ENCODE measurements at regions not wholly inside any gene's neighbourhood (a gene's known extent, or its start where the extent isn't known, plus 50 kb on each side); places are given as distances from the start of the nearest gene placed in this dataset.
"Not testable (repeated sequence)": the region's sequence is repeated elsewhere in the genome, so short reads cannot be mapped to it uniquely, and the experiment has no call there.

GRCh38 chr11:112310848-112311247 lies 50.2 kb upstream of the PLET1 start:
- no peak for DNase-seq (ENCODE audit: low read depth in 2 of 2)

DNA sequence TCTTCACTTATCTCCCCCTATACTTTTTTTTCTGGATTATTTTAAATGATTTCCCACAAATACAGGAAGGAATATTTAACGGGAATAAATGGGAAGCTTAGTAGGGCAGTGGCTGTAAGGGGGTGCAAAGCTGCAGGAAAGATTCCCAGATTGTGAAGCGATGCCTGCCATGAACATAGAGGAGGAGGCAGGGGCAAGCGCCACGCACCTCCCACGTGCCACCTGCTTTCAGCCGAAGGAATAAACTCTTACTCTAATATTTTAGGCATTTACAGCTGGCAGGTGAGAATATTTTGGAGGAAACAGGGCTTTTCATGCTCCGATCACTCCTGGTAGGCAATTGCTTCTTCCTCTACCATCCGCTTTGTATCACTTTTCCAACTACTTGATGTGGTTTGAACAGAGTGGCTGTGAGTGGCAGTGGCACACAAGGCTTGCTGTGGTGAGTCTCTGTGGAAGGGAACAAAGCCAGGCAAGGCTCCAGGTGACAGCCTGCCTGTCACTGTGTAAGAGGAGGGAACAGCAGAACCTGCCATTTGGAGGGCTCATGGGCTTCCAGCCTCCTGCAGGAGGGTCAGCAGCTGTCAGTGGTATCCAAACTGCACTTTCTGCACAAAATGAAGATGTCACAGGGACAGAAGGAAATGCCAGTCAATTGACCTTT lies 54.5 kb upstream of the PLET1 start:
- no peak for DNase-seq (ENCODE audit: low read depth in 2 of 2)

DNA sequence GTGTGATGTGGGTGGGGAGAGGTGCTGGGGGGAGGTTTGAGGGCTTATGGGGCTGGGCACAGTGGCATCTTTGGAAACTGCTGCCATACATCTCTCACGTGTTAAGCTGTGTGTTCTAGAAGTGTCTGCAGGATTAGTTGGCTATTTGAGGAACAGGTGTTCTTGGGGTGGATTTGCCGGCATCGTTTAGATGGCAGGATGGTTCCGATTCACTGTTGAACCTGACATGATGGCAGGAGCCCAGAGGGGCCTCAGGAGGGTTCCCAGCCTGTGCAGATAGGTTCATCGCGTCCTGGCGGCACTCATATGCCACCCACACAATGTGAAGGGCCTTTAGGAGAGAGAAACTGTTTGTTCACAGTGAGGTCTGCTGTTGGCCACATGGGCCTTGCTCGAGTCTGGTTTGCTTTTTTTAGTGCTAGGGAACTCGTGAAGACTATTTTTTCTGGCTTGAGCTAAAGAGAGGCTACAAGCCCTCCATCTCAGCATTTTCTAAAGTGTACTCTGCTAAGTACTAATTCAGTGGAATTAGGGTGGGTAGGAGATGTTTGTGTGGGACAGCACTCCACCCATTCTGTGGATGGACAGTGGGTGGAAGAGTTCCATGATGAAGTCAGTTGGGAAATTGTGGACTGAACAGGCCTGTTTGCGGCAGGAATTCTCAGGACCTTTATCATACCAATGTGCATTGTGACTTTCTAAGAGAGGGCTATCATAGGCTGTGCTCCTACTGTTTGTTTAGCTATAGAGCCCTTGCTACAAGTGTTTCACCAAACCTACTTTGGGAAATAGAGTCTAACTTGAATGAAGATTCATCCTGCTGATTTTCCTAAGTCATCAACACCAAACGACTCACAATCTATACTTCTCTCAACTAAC lies 55.4 kb upstream of the PLET1 start:
- DNase-seq (ENCODE audit: low read depth in 2 of 2): no peak

DNA sequence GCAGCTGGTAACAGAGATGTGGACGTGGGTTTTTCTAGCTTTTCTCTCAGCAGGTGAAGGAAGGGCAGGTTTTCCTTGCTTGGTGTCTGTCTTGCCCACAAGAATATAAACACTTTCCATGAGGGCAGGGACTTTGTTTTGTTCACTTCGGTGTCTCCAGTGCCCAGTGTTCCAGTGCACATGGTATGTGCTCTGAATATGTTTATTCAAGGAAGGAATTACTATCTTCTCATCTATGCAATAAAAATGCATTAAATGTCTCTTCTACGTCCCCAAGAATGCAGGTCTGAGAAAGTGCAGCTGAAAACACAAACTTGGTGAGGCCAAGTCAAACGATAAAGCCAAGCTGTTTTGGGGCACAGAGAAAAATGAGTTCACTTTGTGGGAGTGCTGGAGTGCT lies 56.3 kb upstream of the PLET1 start:
- DNase-seq (ENCODE audit: low read depth in 2 of 2): no peak

- DNase-seq (ENCODE audit: low read depth in 2 of 2): peak; percentile 94 to 95
These were observed 57.5 kb upstream of the PLET1 start for GRCh38 chr11:112318184-112318591.

DNA sequence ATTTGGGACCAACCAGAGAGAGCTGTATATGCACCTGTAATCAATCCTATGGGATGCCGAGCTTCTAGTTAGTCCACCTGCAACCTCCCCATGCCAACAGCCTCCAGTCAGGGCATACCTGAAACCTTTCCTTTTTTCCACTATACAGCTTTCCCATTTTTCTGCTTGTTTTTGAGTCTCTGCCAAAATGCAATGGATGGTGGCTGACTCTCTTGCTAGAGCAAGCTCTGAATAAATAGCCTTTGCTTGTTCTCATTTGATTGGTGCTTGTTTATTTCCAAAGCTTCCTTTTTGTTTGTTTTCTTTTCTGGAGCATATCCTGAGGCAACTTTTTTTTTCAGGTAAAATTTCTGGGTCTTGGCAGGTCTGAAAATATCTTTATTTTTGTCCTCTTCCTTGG lies 58.0 kb upstream of the PLET1 start:
- no peak for DNase-seq (ENCODE audit: low read depth in 2 of 2)

DNA sequence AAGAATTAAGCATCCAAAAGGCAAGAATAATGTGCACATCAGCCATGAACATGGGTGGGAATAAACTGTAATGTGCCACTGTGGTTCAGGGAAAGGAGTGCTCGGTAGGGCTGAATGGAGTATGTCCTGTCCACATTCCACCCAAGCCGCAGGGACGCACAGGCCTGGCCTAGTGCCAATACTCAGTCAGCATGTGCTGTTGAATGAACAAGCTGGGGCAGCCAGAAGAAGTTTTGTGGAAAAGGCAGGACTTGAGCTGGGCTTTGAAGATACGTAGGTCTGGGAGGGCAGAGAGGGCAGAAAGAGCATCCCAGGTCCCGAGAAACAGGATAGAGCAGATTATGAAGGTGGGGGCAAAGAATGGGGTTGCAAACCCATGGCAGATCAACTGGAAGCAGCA lies 60.0 kb upstream of the PLET1 start:
- DNase-seq (ENCODE audit: low read depth in 2 of 2): peak; percentile 73 to 74

GRCh38 chr11:112321501-112322172 lies 61.0 kb upstream of the PLET1 start:
- DNase-seq (ENCODE audit: low read depth in 2 of 2): peak; percentile 70 to 72

GRCh38 chr11:112322173-112322790 lies 61.6 kb upstream of the PLET1 start:
- no peak for DNase-seq (ENCODE audit: low read depth in 2 of 2)

- no peak for DNase-seq (ENCODE audit: low read depth in 2 of 2)
These were observed 73.7 kb upstream of the PLET1 start for GRCh38 chr11:112334381-112334780.

- DNase-seq (ENCODE audit: low read depth in 2 of 2): no peak
These were observed 75.8 kb upstream of the PLET1 start for GRCh38 chr11:112336356-112336886.

GRCh38 chr11:112339566-112339965 lies 78.9 kb upstream of the PLET1 start:
- DNase-seq (ENCODE audit: low read depth in 2 of 2): no peak

DNA sequence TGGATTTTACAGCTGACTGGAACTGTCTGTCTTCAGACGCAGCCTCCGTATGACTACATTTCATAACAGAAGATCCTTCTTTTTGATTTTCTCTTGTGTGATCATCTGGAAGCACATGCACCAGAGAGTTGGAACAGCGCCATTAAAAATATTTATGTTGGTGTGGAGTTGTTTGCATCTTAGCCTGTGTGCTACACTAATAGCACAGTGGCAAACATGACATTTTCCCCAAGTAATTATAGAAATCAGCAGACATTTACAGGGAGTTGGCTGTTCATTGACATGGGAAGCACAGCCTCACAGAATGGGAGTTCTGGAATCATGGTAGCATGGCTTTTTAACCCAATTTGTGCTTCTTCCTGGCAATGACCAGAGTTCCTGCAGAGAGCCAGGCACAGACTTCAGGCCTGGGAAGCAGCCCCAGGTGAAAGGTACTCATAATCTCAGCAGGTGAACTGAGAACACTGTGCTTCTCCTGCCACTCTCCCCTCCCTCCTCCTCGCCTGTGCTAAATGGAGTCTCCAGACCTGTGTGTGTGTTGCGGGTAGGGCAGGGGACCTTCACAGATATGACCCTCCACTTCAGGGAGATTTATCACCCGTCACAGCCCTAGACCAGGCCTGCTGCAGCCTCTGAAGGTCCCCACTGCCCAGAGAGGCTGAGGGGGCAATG lies 82.8 kb upstream of the PLET1 start:
- DNase-seq (ENCODE audit: low read depth in 2 of 2): no peak

- no peak for DNase-seq (ENCODE audit: low read depth in 2 of 2)
These were observed 83.4 kb upstream of the PLET1 start for GRCh38 chr11:112344040-112344413.

- no peak for DNase-seq (ENCODE audit: low read depth in 2 of 2)
These were observed 84.5 kb upstream of the PLET1 start for GRCh38 chr11:112345166-112345565.

GRCh38 chr11:112345706-112346105 lies 85.0 kb upstream of the PLET1 start:
- no peak for DNase-seq (ENCODE audit: low read depth in 2 of 2)

DNA sequence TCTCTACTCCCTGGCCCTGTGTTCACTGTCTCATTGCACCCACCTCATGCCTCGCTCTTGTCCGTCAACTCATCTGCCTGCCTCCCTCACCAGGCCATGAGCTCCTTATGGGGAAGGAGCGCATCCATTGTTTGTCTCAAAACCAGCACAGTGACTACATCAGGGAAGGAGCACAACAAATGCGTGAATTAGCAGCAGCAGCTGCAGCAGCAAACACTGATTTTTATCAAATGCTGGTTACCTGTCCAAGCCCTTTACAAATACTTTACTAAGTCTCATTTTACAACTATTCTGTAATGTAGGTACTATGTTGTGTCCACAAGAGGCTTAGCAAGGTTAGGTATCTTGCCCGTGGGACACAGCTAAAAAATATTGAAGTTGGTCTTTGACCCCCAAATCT lies 85.9 kb upstream of the PLET1 start:
- no peak for DNase-seq (ENCODE audit: low read depth in 2 of 2)

GRCh38 chr11:112348480-112349029 lies 87.9 kb upstream of the PLET1 start:
- DNase-seq (ENCODE audit: low read depth in 2 of 2): no peak

GRCh38 chr11:112351423-112351822 lies 90.8 kb upstream of the PLET1 start:
- DNase-seq (ENCODE audit: low read depth in 2 of 2): not testable (repeated sequence)

- no peak for DNase-seq (ENCODE audit: low read depth in 2 of 2)
These were observed 92.2 kb upstream of the PLET1 start for GRCh38 chr11:112352907-112353306.

DNA sequence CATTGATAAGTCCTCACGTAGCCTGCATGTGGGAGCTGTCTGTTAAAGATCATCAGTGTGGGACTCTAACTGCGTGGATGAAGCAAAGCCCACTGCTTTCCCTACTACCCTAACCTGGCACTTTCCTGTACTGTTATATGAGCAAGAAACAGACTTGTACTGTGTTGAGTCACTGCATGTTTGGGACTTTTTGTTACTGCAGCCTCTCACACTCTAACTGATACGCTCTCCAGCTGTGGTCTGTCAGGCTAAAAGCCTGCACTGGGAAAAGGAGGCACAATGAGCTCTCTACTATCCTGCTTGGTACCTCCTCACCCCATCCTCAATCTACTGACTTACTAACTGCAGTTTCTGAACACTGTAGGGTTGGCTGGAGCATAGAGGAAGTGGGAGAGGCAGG lies 93.7 kb upstream of the PLET1 start:
- no peak for DNase-seq (ENCODE audit: low read depth in 2 of 2)
